RWPE2 (cell line): ENCODE measurements at regions not wholly inside any gene's neighbourhood (a gene's known extent, or its start where the extent isn't known, plus 50 kb on each side); places are given as distances from the start of the nearest gene placed in this dataset.

ENCODE experiments used
- ATAC-seq: fragments of 200-7000 bp; cut with Tn5 transposase; 3 replicates; pipeline ENCODE4 v1.9.1; 2021; ENCODE audit warnings: low read depth
- DNase-seq: peaks from one replicate; pipeline ENCODE4 v3.0.0-alpha.2; 2020; ENCODE audit warnings: low spot score
- H3K27ac ChIP-seq: fragments of 450-650 bp; 2 replicates; pipeline ENCODE4 v1.5.1; 2017; ENCODE audit warnings: mild to moderate bottlenecking; ENCODE audit not compliant: poor library complexity, severe bottlenecking
- H3K27me3 ChIP-seq: fragments of 250-450 bp; sonication (Bioruptor Pico); 2 replicates; pipeline ENCODE4 v1.5.1; 2021; ENCODE audit warnings: mild to moderate bottlenecking, moderate library complexity; ENCODE audit not compliant: insufficient read depth, poor library complexity, severe bottlenecking
- H3K36me3 ChIP-seq: fragments of 250-450 bp; sonication (Bioruptor Pico); 2 replicates; pipeline ENCODE4 v1.5.1; 2020; ENCODE audit warnings: low read depth, mild to moderate bottlenecking, moderate library complexity
- H3K4me1 ChIP-seq: fragments of 250-450 bp; sonication (Bioruptor Pico); 2 replicates; pipeline ENCODE4 v1.5.1; 2021; ENCODE audit warnings: mild to moderate bottlenecking, moderate library complexity; ENCODE audit not compliant: insufficient read depth, poor library complexity, severe bottlenecking
- H3K4me3 ChIP-seq: fragments of 250-450 bp; sonication (Bioruptor Pico); 2 replicates; pipeline ENCODE4 v1.5.1; 2021; ENCODE audit warnings: mild to moderate bottlenecking, moderate library complexity; ENCODE audit not compliant: severe bottlenecking
- H3K9me3 ChIP-seq: fragments of 250-450 bp; sonication (Bioruptor Pico); 2 replicates; pipeline ENCODE4 v1.5.1; 2021; ENCODE audit warnings: mild to moderate bottlenecking, moderate library complexity; ENCODE audit not compliant: severe bottlenecking
- CTCF ChIP-seq: fragments of 450-650 bp; IDR thresholded peaks from one replicate; pipeline ENCODE4 v1.5.1; 2017; ENCODE audit warnings: mild to moderate bottlenecking, moderate library complexity; ENCODE audit not compliant: poor library complexity, severe bottlenecking

DNA sequence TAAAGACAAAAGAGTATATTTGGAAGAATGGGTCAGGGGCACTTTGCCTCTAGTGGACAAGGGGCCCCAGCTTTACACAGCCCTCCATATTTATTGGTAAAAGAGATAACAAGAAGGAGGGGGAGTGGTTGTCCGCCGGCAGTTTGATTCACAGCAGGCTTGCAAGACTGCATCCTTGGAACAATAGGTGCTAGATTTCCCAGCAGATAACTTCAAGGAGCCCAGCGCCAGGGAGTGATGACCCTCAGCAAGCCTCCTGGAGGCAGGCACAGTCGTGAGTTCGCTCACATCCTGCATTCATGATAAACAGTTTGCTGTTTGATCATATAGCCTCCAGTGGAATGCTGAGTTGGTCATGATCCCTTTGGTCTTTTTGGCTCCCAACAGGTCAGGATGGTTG, 67.8 kb upstream of the INCENP start:
- DNase-seq = no peak
- H3K27me3 ChIP-seq = no peaks in the 10 kb centered on the region
- no peaks in the 10 kb centered on the region for H3K9me3 ChIP-seq
- H3K4me3 ChIP-seq = no peak overlapping the region
- no peak for TF ChIP-seq CTCF
- no peaks in the 10 kb centered on the region for H3K36me3 ChIP-seq
- no peak overlapping the region for H3K27ac ChIP-seq
- H3K4me1 ChIP-seq = no peaks in the 10 kb centered on the region
- ATAC-seq = no peak

DNA sequence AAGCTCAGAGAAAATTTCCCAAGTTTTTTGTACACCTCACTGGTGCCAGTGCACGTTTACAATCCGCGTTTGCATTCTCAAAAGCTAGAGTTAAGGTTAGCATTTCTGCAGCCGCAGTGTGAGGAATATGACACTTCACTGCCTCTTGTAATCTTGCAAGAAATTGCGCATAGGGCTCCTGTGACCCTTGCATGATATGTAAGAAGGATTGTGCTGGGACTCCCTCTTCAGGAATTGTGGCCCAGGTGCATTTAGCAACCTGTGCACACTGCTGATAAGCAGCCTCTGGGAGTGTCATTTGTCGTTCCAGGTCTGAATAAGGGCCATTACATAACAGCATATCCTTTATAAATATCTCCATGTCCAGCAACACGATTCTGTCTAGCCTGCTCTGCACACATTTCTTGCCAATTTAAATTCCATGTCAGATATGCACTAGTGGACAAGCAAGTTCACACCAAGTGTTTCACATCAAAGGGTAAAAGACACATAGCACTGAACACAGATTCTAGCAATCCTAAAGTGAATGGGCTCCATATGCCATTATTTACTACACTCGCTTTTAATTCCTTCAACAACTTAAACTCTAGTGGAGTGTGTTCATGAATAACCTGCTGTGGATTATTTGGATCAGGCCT, 69.2 kb upstream of the INCENP start:
- Histone ChIP-seq H3K27ac (no peak overlapping the region), H3K4me1 (no peaks in the 10 kb centered on the region), H3K27me3 (no peaks in the 10 kb centered on the region), H3K36me3 (no peaks in the 10 kb centered on the region), H3K9me3 (no peaks in the 10 kb centered on the region), H3K4me3 (no peak overlapping the region)
- ATAC-seq (peak; percentile 79), DNase-seq (no peak)
- peak; percentile 78 for TF ChIP-seq CTCF

DNA sequence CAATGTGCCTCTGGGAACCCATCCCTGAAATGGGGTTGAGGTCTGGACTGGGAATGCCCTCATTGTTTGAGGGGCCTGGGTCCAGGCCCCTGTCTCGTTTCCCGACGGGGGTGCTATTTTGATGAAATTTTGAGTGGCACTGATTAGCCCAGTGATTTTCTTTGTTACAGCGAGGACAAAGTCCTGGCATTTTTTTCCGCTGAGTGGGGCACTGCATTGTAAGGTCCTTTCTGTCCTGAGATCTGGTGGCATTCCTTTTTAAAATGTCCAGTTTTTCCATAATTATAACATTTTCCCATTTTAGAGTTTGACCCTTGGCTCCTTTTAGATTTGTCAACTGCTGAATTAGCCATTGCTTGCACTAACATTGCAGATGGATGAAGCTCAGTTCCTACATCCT, 69.7 kb upstream of the INCENP start:
- no peak for TF ChIP-seq CTCF
- no peak overlapping the region for H3K27ac ChIP-seq

DNA sequence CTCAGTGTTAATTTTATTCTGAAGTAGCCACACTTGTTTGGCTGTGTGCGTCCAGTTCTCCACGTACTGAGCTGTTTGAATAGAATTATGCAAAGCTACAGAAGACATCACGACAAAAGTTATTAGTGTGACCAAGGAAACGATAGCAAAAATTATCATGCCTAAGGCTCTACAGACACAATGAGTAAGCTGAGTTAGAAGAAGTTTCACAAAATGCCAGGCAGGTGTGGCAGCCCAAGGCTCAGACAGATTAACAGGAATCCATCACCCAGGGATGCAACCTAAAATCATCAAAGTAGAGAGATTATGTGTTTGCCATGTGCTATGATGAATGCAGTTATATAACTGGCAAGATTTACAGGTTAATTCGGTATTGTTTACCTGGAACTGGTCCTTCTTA, 73.1 kb upstream of the INCENP start:
- Histone ChIP-seq H3K9me3 (no peaks in the 10 kb centered on the region), H3K27ac (no peak overlapping the region), H3K4me3 (no peak overlapping the region), H3K4me1 (peaks cover 8% of the 10 kb centered on the region), H3K36me3 (no peaks in the 10 kb centered on the region), H3K27me3 (no peaks in the 10 kb centered on the region)
- DNase-seq (no peak), ATAC-seq (no peak)
- no peak for TF ChIP-seq CTCF

More for the DNA sequence above, 69.7 kb upstream of the INCENP start:
- Histone ChIP-seq H3K36me3 (no peaks in the 10 kb centered on the region), H3K27me3 (no peaks in the 10 kb centered on the region), H3K9me3 (no peaks in the 10 kb centered on the region), H3K4me1 (no peaks in the 10 kb centered on the region), H3K4me3 (no peak overlapping the region)
- DNase-seq (no peak), ATAC-seq (no peak)

DNA sequence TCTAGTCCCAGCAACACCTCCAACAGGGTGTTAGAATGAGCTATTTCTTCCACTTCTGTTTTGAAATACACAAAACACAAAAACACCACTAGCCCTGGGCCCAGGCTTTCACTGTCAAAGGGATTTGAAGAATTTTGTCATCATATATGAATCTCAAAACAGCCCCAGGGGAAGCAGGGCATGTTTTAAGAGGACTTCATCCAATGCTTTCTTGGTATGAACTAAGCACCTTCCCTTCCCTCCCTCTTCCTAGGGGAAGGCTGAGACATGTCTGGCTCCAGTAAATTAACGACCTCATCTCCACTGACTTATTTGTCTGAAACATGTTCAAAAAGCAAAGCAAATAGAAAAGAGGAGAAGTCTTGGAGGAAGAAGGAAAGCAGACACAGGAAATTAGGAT, 75.7 kb upstream of the INCENP start:
- Histone ChIP-seq H3K36me3 (no peaks in the 10 kb centered on the region), H3K27ac (peak overlapping the region; percentile 17), H3K9me3 (no peaks in the 10 kb centered on the region), H3K4me3 (no peak overlapping the region), H3K27me3 (no peaks in the 10 kb centered on the region), H3K4me1 (peaks cover 32% of the 10 kb centered on the region)
- TF ChIP-seq CTCF = no peak
- ATAC-seq (peak; percentile 33; the same call in 1 of the 3 replicates), DNase-seq (no peak)
